Thoracic aorta (tissue), 2 donors: ENCODE measurements at regions not wholly inside any gene's neighbourhood (a gene's known extent, or its start where the extent isn't known, plus 50 kb on each side); places are given as distances from the start of the nearest gene placed in this dataset.

Experiments
- ATAC-seq: fragments of 150-250 bp; one replicate; pipeline ENCODE4 v1.8.0; 2017; ENCODE audit warnings: low read depth; ENCODE audit not compliant: insufficient number of reproducible peaks, low FRiP score
- DNase-seq: peaks from one replicate; pipeline ENCODE4 v3.0.0-alpha.2; 2020; ENCODE audit warnings: low spot score
- H3K27ac ChIP-seq, 2 donors: fragments of 200-600 bp; sonication (generic); 1 replicate in 1 of 2; 2 replicates in 1 of 2; pipeline ENCODE4 v1.5.1; 2016; ENCODE audit warnings: mild to moderate bottlenecking in 2 of 2, moderate library complexity in 2 of 2
- H3K27me3 ChIP-seq: fragments of 200-600 bp; sonication (generic); replicated peaks from 2 replicates; pipeline ENCODE4 v1.6.0; 2016; ENCODE audit warnings: mild to moderate bottlenecking; ENCODE audit not compliant: insufficient read depth
- H3K36me3 ChIP-seq: fragments of 200-600 bp; sonication (generic); one replicate; pipeline ENCODE4 v1.5.1; 2016
- H3K4me1 ChIP-seq, 2 donors: fragments of 200-600 bp; sonication (generic); 1 replicate in 1 of 2; 2 replicates in 1 of 2; pipeline versions ENCODE4 v1.5.1 to v1.6.0; 2016; ENCODE audit warnings: low read depth in 2 of 2, mild to moderate bottlenecking in 1 of 2; ENCODE audit not compliant: control insufficient read depth in 1 of 2
- H3K4me3 ChIP-seq: fragments of 200-600 bp; sonication (generic); 2 replicates; pipeline ENCODE4 v1.5.1; 2016; ENCODE audit warnings: mild to moderate bottlenecking
- H3K9me3 ChIP-seq: fragments of 200-600 bp; sonication (generic); 2 replicates; pipeline ENCODE4 v1.5.1; 2016
- TF ChIP-seq, protein P1 (sequence below): fragments of 200-600 bp; sonication (generic); IDR thresholded peaks from one replicate; pipeline ENCODE4 v1.5.1; 2019; ENCODE audit warnings: antibody characterized with exemption

- no peaks in the 10 kb centered on the region for H3K27me3 ChIP-seq
- H3K36me3 ChIP-seq = no peaks in the 10 kb centered on the region
- no peaks in the 10 kb centered on the region for H3K9me3 ChIP-seq
- DNase-seq = no peak
- H3K27ac ChIP-seq = no peak overlapping the region
- TF ChIP-seq, protein P1, sequence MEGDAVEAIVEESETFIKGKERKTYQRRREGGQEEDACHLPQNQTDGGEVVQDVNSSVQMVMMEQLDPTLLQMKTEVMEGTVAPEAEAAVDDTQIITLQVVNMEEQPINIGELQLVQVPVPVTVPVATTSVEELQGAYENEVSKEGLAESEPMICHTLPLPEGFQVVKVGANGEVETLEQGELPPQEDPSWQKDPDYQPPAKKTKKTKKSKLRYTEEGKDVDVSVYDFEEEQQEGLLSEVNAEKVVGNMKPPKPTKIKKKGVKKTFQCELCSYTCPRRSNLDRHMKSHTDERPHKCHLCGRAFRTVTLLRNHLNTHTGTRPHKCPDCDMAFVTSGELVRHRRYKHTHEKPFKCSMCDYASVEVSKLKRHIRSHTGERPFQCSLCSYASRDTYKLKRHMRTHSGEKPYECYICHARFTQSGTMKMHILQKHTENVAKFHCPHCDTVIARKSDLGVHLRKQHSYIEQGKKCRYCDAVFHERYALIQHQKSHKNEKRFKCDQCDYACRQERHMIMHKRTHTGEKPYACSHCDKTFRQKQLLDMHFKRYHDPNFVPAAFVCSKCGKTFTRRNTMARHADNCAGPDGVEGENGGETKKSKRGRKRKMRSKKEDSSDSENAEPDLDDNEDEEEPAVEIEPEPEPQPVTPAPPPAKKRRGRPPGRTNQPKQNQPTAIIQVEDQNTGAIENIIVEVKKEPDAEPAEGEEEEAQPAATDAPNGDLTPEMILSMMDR = no peak
- ATAC-seq = no peak
- no peaks in the 10 kb centered on the region for H3K4me1 ChIP-seq
- no peak overlapping the region for H3K4me3 ChIP-seq
These were observed 517.5 kb upstream of the SPHKAP start for GRCh38 chr2:228698963-228699362.

GRCh38 chr2:228697456-228697855 is 516.0 kb upstream of the SPHKAP start:
- H3K27ac ChIP-seq = no peak overlapping the region
- ATAC-seq = no peak
- H3K27me3 ChIP-seq = no peaks in the 10 kb centered on the region
- no peak for DNase-seq
- no peaks in the 10 kb centered on the region for H3K9me3 ChIP-seq
- H3K36me3 ChIP-seq = no peaks in the 10 kb centered on the region
- H3K4me3 ChIP-seq = no peak overlapping the region
- TF ChIP-seq, protein P1 = no peak
- no peaks in the 10 kb centered on the region for H3K4me1 ChIP-seq

DNA sequence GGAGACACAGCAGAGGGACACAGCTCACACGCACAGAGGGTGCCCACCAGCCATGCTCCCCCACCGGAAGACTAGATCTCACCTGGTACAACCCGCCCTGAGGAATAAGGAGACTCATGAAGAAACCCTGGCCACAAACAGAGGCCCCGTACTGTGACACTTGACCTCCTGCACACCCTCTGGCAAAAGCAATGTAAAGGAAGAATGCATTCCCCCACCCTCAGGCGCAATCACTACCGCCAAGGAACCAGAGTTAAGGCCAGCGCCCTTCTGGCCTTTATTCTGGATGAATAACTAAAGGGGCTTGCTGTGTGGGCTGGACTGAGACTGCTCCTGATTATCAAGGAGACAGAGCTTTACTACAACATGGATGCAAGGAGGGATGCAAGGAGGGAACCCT is 509.2 kb upstream of the SPHKAP start:
- no peaks in the 10 kb centered on the region for H3K27me3 ChIP-seq
- TF ChIP-seq, protein P1 = no peak
- H3K4me1 ChIP-seq = no peaks in the 10 kb centered on the region
- no peak for DNase-seq
- no peaks in the 10 kb centered on the region for H3K36me3 ChIP-seq
- no peak overlapping the region for H3K4me3 ChIP-seq
- H3K9me3 ChIP-seq = no peaks in the 10 kb centered on the region
- no peak overlapping the region for H3K27ac ChIP-seq
- no peak for ATAC-seq

- TF ChIP-seq, protein P1 = no peak
- no peak for DNase-seq
- no peak for ATAC-seq
- Histone ChIP-seq H3K36me3 (no peaks in the 10 kb centered on the region), H3K27ac (no peak overlapping the region), H3K4me1 (no peaks in the 10 kb centered on the region), H3K4me3 (no peak overlapping the region), H3K9me3 (no peaks in the 10 kb centered on the region), H3K27me3 (no peaks in the 10 kb centered on the region)
These were observed 507.6 kb upstream of the SPHKAP start for GRCh38 chr2:228689053-228689452.

- Histone ChIP-seq H3K27ac (no peak overlapping the region), H3K9me3 (no peaks in the 10 kb centered on the region), H3K27me3 (no peaks in the 10 kb centered on the region), H3K4me1 (no peaks in the 10 kb centered on the region), H3K36me3 (no peaks in the 10 kb centered on the region), H3K4me3 (no peak overlapping the region)
- no peak for ATAC-seq
- no peak for DNase-seq
- TF ChIP-seq, protein P1 = no peak
These were observed 506.6 kb upstream of the SPHKAP start for GRCh38 chr2:228688007-228688645.
